SK-N-MC (cell line): ENCODE measurements at regions not wholly inside any gene's neighbourhood (a gene's known extent, or its start where the extent isn't known, plus 50 kb on each side); places are given as distances from the start of the nearest gene placed in this dataset.

ENCODE experiments used
- EZH2 ChIP-seq: fragments of 200-600 bp; sonication (generic); IDR thresholded peaks from one replicate; pipeline ENCODE4 v1.6.1; 2017; ENCODE audit warnings: antibody characterized with exemption
- FOXP2 ChIP-seq: optimal IDR thresholded peaks from 2 replicates; pipeline ENCODE3; 2011; ENCODE audit warnings: mild to moderate bottlenecking, moderate library complexity; ENCODE audit not compliant: insufficient read depth; ENCODE audit errors: extremely low read length, control extremely low read depth
- POLR2AphosphoS5 ChIP-seq: IDR thresholded peaks from 2 replicates; pipeline ENCODE4 v1.6.1; 2012; ENCODE audit warnings: mild to moderate bottlenecking, low read depth, low read length, borderline replicate concordance

DNA sequence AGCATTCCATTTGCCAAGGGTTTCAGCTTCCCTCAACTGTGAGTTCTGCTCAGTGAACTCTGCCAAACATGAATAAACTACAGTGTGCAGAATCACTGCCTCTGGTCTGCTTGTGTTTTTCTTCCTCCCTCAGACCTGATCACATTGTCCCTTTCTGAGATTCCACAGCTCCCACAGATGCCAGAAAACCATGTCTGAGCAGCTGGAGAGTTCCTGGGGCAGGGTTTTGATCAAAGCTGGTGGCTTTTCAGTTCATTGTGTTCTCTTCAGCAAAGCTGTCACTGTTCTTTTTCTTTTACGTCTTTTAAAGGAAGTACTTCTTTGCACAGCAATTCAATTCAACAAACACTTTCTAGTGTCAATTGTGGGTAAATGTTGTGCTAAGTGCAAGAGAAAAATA, 555.8 kb downstream of the RBFOX1 start:
- TF ChIP-seq EZH2 (no peak), POLR2AphosphoS5 (no peak), FOXP2 (no peak)
